Hepatocyte (in vitro differentiated cells): ENCODE measurements at regions not wholly inside any gene's neighbourhood (a gene's known extent, or its start where the extent isn't known, plus 50 kb on each side); places are given as distances from the start of the nearest gene placed in this dataset.

Source experiments
- DNase-seq: peaks from one replicate; pipeline ENCODE4 v3.0.0-alpha.2; 2016; ENCODE audit warnings: low spot score
- H2AFZ ChIP-seq: fragments of 200-600 bp; sonication (generic); 2 replicates; pipeline ENCODE4 v1.6.0; 2016; ENCODE audit warnings: antibody characterized with exemption, mild to moderate bottlenecking
- H3K27ac ChIP-seq: fragments of 200-600 bp; sonication (generic); 2 replicates; pipeline ENCODE4 v1.5.1; 2016; ENCODE audit warnings: mild to moderate bottlenecking
- H3K27me3 ChIP-seq: fragments of 200-600 bp; sonication (generic); 2 replicates; pipeline ENCODE4 v1.6.1; 2016
- H3K36me3 ChIP-seq: fragments of 200-600 bp; sonication (generic); replicated peaks from 2 replicates; pipeline ENCODE4 v1.5.1; 2016; ENCODE audit warnings: low read depth; ENCODE audit not compliant: insufficient read depth
- H3K4me1 ChIP-seq: fragments of 200-600 bp; sonication (generic); 2 replicates; pipeline ENCODE4 v1.5.1; 2016; ENCODE audit warnings: mild to moderate bottlenecking, moderate library complexity; ENCODE audit not compliant: insufficient read depth
- H3K4me2 ChIP-seq: fragments of 200-600 bp; sonication (generic); 2 replicates; pipeline ENCODE4 v1.6.0; 2016
- H3K4me3 ChIP-seq: fragments of 200-600 bp; sonication (generic); 2 replicates; pipeline ENCODE4 v1.5.1; 2016; ENCODE audit warnings: mild to moderate bottlenecking
- H3K79me2 ChIP-seq: fragments of 200-600 bp; sonication (generic); 2 replicates; pipeline ENCODE4 v1.6.0; 2017; ENCODE audit warnings: mild to moderate bottlenecking
- H3K9me2 ChIP-seq: fragments of 200-600 bp; sonication (generic); replicated peaks from 2 replicates; pipeline ENCODE4 v1.6.0; 2017; ENCODE audit warnings: mild to moderate bottlenecking; ENCODE audit not compliant: insufficient read depth
- H3K9me3 ChIP-seq: fragments of 200-600 bp; sonication (generic); 2 replicates; pipeline ENCODE4 v1.5.1; 2016; ENCODE audit warnings: low read depth, mild to moderate bottlenecking
- H4K20me1 ChIP-seq: fragments of 200-600 bp; sonication (generic); 2 replicates; pipeline ENCODE4 v1.6.0; 2016; ENCODE audit warnings: mild to moderate bottlenecking; ENCODE audit not compliant: insufficient read depth, poor library complexity, severe bottlenecking
- CTCF ChIP-seq: fragments of 200-600 bp; sonication (generic); IDR thresholded peaks from 2 replicates; pipeline ENCODE4 v1.5.1; 2016; ENCODE audit warnings: antibody characterized with exemption, mild to moderate bottlenecking; ENCODE audit not compliant: poor library complexity
- EZH2 ChIP-seq: fragments of 200-600 bp; sonication (generic); IDR thresholded peaks from 2 replicates; pipeline ENCODE4 v1.6.1; 2016; ENCODE audit warnings: antibody characterized with exemption, mild to moderate bottlenecking, borderline replicate concordance
- EZH2phosphoT487 ChIP-seq: fragments of 200-600 bp; sonication (generic); IDR thresholded peaks from one replicate; pipeline ENCODE4 v1.6.1; 2018; ENCODE audit warnings: antibody characterized with exemption, mild to moderate bottlenecking, low read depth, moderate library complexity; ENCODE audit not compliant: unreplicated experiment, severe bottlenecking
- WGBS: methylation state at CpG from one replicate; pipeline ENCODE4 v1.1.6; 2016; ENCODE audit warnings: low lambda C conversion rate; ENCODE audit errors: missing lambda C conversion rate; 5-methylcytosine and 5-hydroxymethylcytosine counted together

GRCh38 chr12:124431971-124432370, 135.4 kb downstream of the NCOR2 start:
- Histone ChIP-seq H3K27me3 (no peaks in the 10 kb centered on the region), H3K36me3 (no peaks in the 10 kb centered on the region), H3K4me2 (no peak overlapping the region), H4K20me1 (no peaks in the 10 kb centered on the region), H3K9me3 (no peaks in the 10 kb centered on the region), H2AFZ (no peak overlapping the region), H3K4me3 (no peak overlapping the region), H3K4me1 (peaks cover 9% of the 10 kb centered on the region), H3K9me2 (no peaks in the 10 kb centered on the region), H3K79me2 (no peaks in the 10 kb centered on the region), H3K27ac (no peak overlapping the region)
- WGBS = 89% methylated on average over 8 of the region's 8 CpGs
- DNase-seq = no peak
- TF ChIP-seq EZH2phosphoT487 (no peak), EZH2 (no peak), CTCF (no peak)

- peaks cover 9% of the 10 kb centered on the region for H3K4me1 ChIP-seq
- H3K4me2 ChIP-seq = no peak overlapping the region
- H2AFZ ChIP-seq = no peak overlapping the region
- H3K36me3 ChIP-seq = no peaks in the 10 kb centered on the region
- H3K9me3 ChIP-seq = no peaks in the 10 kb centered on the region
- H3K4me3 ChIP-seq = no peak overlapping the region
- DNase-seq = no peak
- no peak overlapping the region for H3K27ac ChIP-seq
- TF ChIP-seq CTCF (no peak), EZH2phosphoT487 (no peak), EZH2 (no peak)
- WGBS = 99% methylated on average over 23 of the region's 23 CpGs
- no peaks in the 10 kb centered on the region for H3K79me2 ChIP-seq
- no peaks in the 10 kb centered on the region for H4K20me1 ChIP-seq
- H3K27me3 ChIP-seq = no peaks in the 10 kb centered on the region
- H3K9me2 ChIP-seq = no peaks in the 10 kb centered on the region
Measured at GRCh38 chr12:124430491-124430890, 135.6 kb downstream of the RFLNA start.

- Histone ChIP-seq H3K36me3 (no peaks in the 10 kb centered on the region), H3K9me3 (no peaks in the 10 kb centered on the region), H3K9me2 (no peaks in the 10 kb centered on the region), H3K4me3 (no peak overlapping the region), H2AFZ (no peak overlapping the region), H3K27ac (peak overlapping the region; percentile 72), H3K79me2 (no peaks in the 10 kb centered on the region), H3K4me2 (no peak overlapping the region), H4K20me1 (no peaks in the 10 kb centered on the region), H3K27me3 (no peaks in the 10 kb centered on the region), H3K4me1 (peaks cover 9% of the 10 kb centered on the region)
- TF ChIP-seq EZH2 = no peak
- TF ChIP-seq CTCF = no peak
- no peak for TF ChIP-seq EZH2phosphoT487
- WGBS = 92% methylated on average over 14 of the region's 15 CpGs
- DNase-seq = no peak
Measured at GRCh38 chr12:124429535-124429934, 134.6 kb downstream of the RFLNA start.

GRCh38 chr12:124428792-124429281, 133.9 kb downstream of the RFLNA start:
- Histone ChIP-seq H4K20me1 (no peaks in the 10 kb centered on the region), H3K36me3 (no peaks in the 10 kb centered on the region), H3K4me1 (peaks cover 9% of the 10 kb centered on the region), H3K27me3 (no peaks in the 10 kb centered on the region), H3K4me2 (no peak overlapping the region), H3K79me2 (no peaks in the 10 kb centered on the region), H2AFZ (no peak overlapping the region), H3K27ac (peak overlapping the region; percentile 72), H3K9me3 (no peaks in the 10 kb centered on the region), H3K4me3 (no peak overlapping the region), H3K9me2 (no peaks in the 10 kb centered on the region)
- 84% methylated on average over 13 of the region's 13 CpGs for WGBS
- TF ChIP-seq CTCF = no peak
- TF ChIP-seq EZH2phosphoT487 = no peak
- no peak for TF ChIP-seq EZH2
- DNase-seq = no peak
